HepG2 (cell line): ENCODE measurements at regions not wholly inside any gene's neighbourhood (a gene's known extent, or its start where the extent isn't known, plus 50 kb on each side); places are given as distances from the start of the nearest gene placed in this dataset.
A peak's percentile ranks its signal among the peaks of the same experiment; 100 is the strongest.
"Not testable (repeated sequence)": the region's sequence is repeated elsewhere in the genome, so short reads cannot be mapped to it uniquely, and the experiment has no call there.

ENCODE experiments used
- ATAC-seq: fragments of 200-7000 bp; cut with Tn5 transposase; 3 replicates; pipeline ENCODE4 v1.9.1; 2020; ENCODE audit warnings: mild to moderate bottlenecking, moderate library complexity
- BruUV-seq: library from RNA; stranded (reverse); fragments of 400-500 nt; replicated peaks from 2 replicates; lab custom pipeline; 2021; lab: Mats Ljungman, UMichigan
- CTCF ChIA-PET: fragments of 300-600 bp; formaldehyde crosslinking; extraction: SDS; loops from one replicate; lab custom pipeline; 2021; ENCODE audit warnings: low total read pairs, inconsistent platforms, low intra/inter-chr PET ratio; lab: Yijun Ruan, JAX
- POLR2A ChIA-PET: fragments of 350-600 bp; sonication (Branson Sonifier 250); formaldehyde crosslinking; loops from one replicate; lab custom pipeline; 2020; ENCODE audit warnings: antibody characterized with exemption, inconsistent platforms; lab: Yijun Ruan, JAX
- DNase-seq: peaks from one replicate; pipeline ENCODE4 v3.0.0-alpha.2; 2015; ENCODE audit warnings: low spot score
- FAIRE-seq: peaks from 3 replicates; lab custom pipeline; 2011; peaks lifted over from hg19 to GRCh38; lab: Jason Lieb, UNC
- H2AFZ ChIP-seq: one replicate; pipeline ENCODE4 v1.6.1; 2011; ENCODE audit warnings: low read length, inconsistent platforms
- H3K27ac ChIP-seq: fragments of 300-600 bp; 3 replicates; pipeline ENCODE4 v1.8.0; 2011; ENCODE audit warnings: mixed run types, mild to moderate bottlenecking, mixed read lengths, low read length, inconsistent platforms; ENCODE audit not compliant: insufficient read depth; ENCODE audit errors: extremely low read length
- H3K27me3 ChIP-seq, 2 experiments: fragments of 200-600 bp in 1 of 2; 2 replicates in 1 of 2; 3 replicates in 1 of 2; pipeline versions ENCODE4 v1.6.0 to v1.8.0; 2011; ENCODE audit warnings: low read length in 2 of 2, mild to moderate bottlenecking in 2 of 2, moderate library complexity in 2 of 2, inconsistent platforms in 1 of 2; ENCODE audit not compliant: insufficient read depth in 2 of 2, control insufficient read depth in 1 of 2
- H3K36me3 ChIP-seq, 2 experiments: fragments of 200-600 bp in 1 of 2; replicated peaks in 1 of 2; 2 replicates in 1 of 2; 3 replicates in 1 of 2; pipeline versions ENCODE4 v1.5.1 to v1.8.0; 2011; ENCODE audit warnings: low read length in 2 of 2, inconsistent platforms in 1 of 2; ENCODE audit not compliant: insufficient read depth in 2 of 2, control insufficient read depth in 1 of 2
- H3K4me1 ChIP-seq: 2 replicates; pipeline ENCODE4 v1.5.1; 2012; ENCODE audit warnings: low read length, inconsistent platforms; ENCODE audit not compliant: insufficient read depth
- H3K4me2 ChIP-seq: 2 replicates; pipeline ENCODE4 v1.6.0; 2011; ENCODE audit warnings: low read depth, low read length, inconsistent platforms
- H3K4me3 ChIP-seq, 3 experiments: fragments of 200-600 bp in 1 of 3; sonication (generic), shearing (Covaris generic) in 1 of 3; replicated peaks in 1 of 3; 2 replicates each; pipeline ENCODE4 v1.5.1; 2011 to 2016; ENCODE audit warnings: low read length in 3 of 3, inconsistent platforms in 2 of 3, low read depth in 2 of 3, mild to moderate bottlenecking in 2 of 3, control low read depth in 1 of 3, mixed read lengths in 1 of 3; ENCODE audit not compliant: insufficient read depth in 1 of 3
- H3K79me2 ChIP-seq: one replicate; pipeline ENCODE4 v1.6.1; 2011; ENCODE audit warnings: low read length, inconsistent platforms; ENCODE audit not compliant: insufficient read depth
- H3K9ac ChIP-seq: 2 replicates; pipeline ENCODE4 v1.6.0; 2011; ENCODE audit warnings: mild to moderate bottlenecking, low read depth, low read length, inconsistent platforms; ENCODE audit not compliant: insufficient read depth
- H3K9me3 ChIP-seq: 2 replicates; pipeline ENCODE4 v1.5.1; 2012; ENCODE audit warnings: mild to moderate bottlenecking, low read length
- H4K20me1 ChIP-seq: 2 replicates; pipeline ENCODE4 v1.6.0; 2011; ENCODE audit warnings: inconsistent platforms, mild to moderate bottlenecking, low read length, moderate library complexity; ENCODE audit not compliant: insufficient read depth
- BRCA1 ChIP-seq: sonication (generic); formaldehyde crosslinking; IDR thresholded peaks from 2 replicates; pipeline ENCODE4 v1.4.0; 2020; ENCODE audit warnings: missing genetic modification reagents
- GPN1 ChIP-seq: sonication (generic); formaldehyde crosslinking; IDR thresholded peaks from 2 replicates; pipeline ENCODE4 v1.5.1; 2020; ENCODE audit warnings: missing genetic modification reagents, borderline replicate concordance
- HOXA9 ChIP-seq: sonication (generic); formaldehyde crosslinking; IDR thresholded peaks from 2 replicates; pipeline ENCODE4 v1.8.1; 2022; ENCODE audit warnings: missing genetic modification reagents, mild to moderate bottlenecking, moderate library complexity, borderline replicate concordance
- KLF13 ChIP-seq: sonication (generic); formaldehyde crosslinking; IDR thresholded peaks from 2 replicates; pipeline ENCODE4 v1.4.0; 2020; ENCODE audit warnings: mild to moderate bottlenecking, missing genetic modification reagents
- MAFF ChIP-seq: IDR thresholded peaks from 2 replicates; pipeline ENCODE4 v1.6.1; 2011; ENCODE audit warnings: low read depth, low read length, improper control_type of control experiment
- MAFK ChIP-seq, 2 experiments: IDR thresholded peaks in 1 of 2; conservative IDR thresholded peaks in 1 of 2; 2 replicates each; pipeline ENCODE4 v1.6.1; 2011; ENCODE audit warnings: improper control_type of control experiment in 2 of 2, low read length in 2 of 2
- NCOA2 ChIP-seq: sonication (generic); formaldehyde crosslinking; IDR thresholded peaks from 2 replicates; pipeline ENCODE4 v1.8.0; 2022; ENCODE audit warnings: inconsistent platforms
- NFKB2 ChIP-seq: sonication (generic); formaldehyde crosslinking; IDR thresholded peaks from 2 replicates; pipeline ENCODE4 v1.4.0; 2020; ENCODE audit warnings: missing genetic modification reagents, borderline replicate concordance
- NFYB ChIP-seq: sonication (generic); formaldehyde crosslinking; IDR thresholded peaks from 2 replicates; pipeline ENCODE4 v1.4.0; 2020; ENCODE audit warnings: missing genetic modification reagents
- NFYC ChIP-seq: IDR thresholded peaks from 2 replicates; pipeline ENCODE4 v1.6.1; 2016; ENCODE audit warnings: missing genetic modification reagents, missing compliant biosample characterization
- THYN1 ChIP-seq: sonication (generic); formaldehyde crosslinking; IDR thresholded peaks from 2 replicates; pipeline ENCODE4 v1.8.1; 2023; ENCODE audit warnings: low read depth, mild to moderate bottlenecking, moderate library complexity, missing genetic modification reagents, borderline replicate concordance
- ZNF143 ChIP-seq: sonication (generic); formaldehyde crosslinking; IDR thresholded peaks from 2 replicates; pipeline ENCODE4 v1.4.0; 2020; ENCODE audit warnings: missing genetic modification reagents
- ZNF432 ChIP-seq: sonication (generic); formaldehyde crosslinking; IDR thresholded peaks from 2 replicates; pipeline ENCODE4 v1.5.0; 2020; ENCODE audit warnings: missing genetic modification reagents, mild to moderate bottlenecking, borderline replicate concordance
- ZNF562 ChIP-seq: sonication (generic); formaldehyde crosslinking; IDR thresholded peaks from 2 replicates; pipeline ENCODE4 v1.8.0; 2022; ENCODE audit warnings: missing genetic modification reagents, borderline replicate concordance
- ZNF570 ChIP-seq: sonication (generic); formaldehyde crosslinking; IDR thresholded peaks from 2 replicates; pipeline ENCODE4 v1.4.0; 2020; ENCODE audit warnings: mild to moderate bottlenecking, missing genetic modification reagents, borderline replicate concordance
- ZNF703 ChIP-seq: sonication (generic); formaldehyde crosslinking; IDR thresholded peaks from 2 replicates; pipeline ENCODE4 v1.5.1; 2020; ENCODE audit warnings: missing genetic modification reagents, mild to moderate bottlenecking, moderate library complexity, borderline replicate concordance
- WGBS: methylation state at CpG from one replicate; pipeline ENCODE4 v1.1.6; 2017; ENCODE audit warnings: low lambda C conversion rate; 5-methylcytosine and 5-hydroxymethylcytosine counted together
- in situ Hi-C: cut with HindIII; loops from 2 replicates; pipeline ENCODE4 v1.10.0; 2017; ENCODE audit warnings: low pct_unique_long_range_greater_than_20kb; ENCODE audit not compliant: extremely low pct_ligation_motif_present
- intact Hi-C: fragments of 100-400 bp; cut with micrococcal nuclease; formaldehyde crosslinking; loops from one replicate; pipeline ENCODE4 v1.10.0; 2022; ENCODE audit not compliant: unreplicated experiment
- TF ChIP-seq, protein P1 (sequence below): sonication (generic); formaldehyde crosslinking; IDR thresholded peaks from 2 replicates; pipeline ENCODE4 v1.5.0; 2020; ENCODE audit warnings: missing genetic modification reagents

DNA sequence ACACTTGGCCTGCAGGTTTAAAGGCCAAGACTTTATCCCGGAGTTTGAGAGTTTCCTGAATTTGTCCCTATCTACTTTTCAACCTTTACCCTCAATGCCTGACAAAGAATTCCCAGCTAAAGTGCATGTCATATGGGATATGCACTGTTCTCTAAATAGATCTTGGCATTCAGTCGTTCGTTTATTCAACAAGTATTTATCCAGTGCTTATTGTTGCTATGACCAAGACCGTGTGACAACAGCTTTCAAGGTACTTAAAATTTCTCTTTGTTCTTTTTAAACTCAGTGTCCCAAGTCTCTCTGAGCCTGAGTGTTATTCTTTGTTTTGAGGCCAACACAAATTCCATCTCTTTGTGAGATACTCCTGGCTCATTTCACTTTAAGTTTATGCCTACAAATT lies 133.4 kb downstream of the RGPD3 start:
- H2AFZ ChIP-seq, result no peak overlapping the region

DNA sequence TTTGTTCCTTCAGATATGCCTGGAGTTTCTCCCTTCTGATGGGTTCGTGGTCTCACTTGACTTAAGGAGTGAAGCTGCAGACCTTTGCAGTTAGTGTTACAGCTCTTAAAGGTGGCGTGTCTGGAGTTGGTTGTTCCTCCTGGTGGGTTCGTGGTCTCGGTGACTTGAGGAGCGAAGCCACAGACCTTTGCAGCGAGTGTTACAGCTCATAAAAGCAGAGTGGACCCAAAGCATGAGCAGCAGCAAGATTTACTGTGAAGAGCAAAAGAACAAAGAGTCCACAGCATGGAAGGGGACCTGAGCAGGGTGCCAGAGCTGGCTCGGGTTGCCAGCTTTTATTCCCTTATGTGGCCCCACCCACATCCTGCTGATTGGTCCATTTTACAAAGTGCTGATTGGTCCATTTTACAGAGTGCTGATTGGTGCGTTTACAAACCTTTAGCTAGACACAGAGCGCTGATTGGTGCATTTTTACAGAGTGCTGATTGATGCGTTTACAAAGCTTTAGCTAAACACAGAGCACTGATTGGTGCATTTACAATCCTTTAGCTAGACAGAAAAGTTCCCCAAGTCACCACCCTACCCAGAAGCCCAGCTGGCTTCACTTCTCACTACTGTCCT lies 134.8 kb downstream of the RGPD3 start:
- 64% methylated on average over 10 of the region's 10 CpGs for WGBS
- H3K4me3 ChIP-seq, H3K4me2 ChIP-seq, FAIRE-seq, H3K9me3 ChIP-seq, H3K27ac ChIP-seq, DNase-seq, H3K79me2 ChIP-seq, H3K36me3 ChIP-seq, BruUV-seq, POLR2A ChIA-PET, H2AFZ ChIP-seq, H3K9ac ChIP-seq, in situ Hi-C loops, H4K20me1 ChIP-seq, ATAC-seq, intact Hi-C loops, CTCF ChIA-PET: not testable (repeated sequence)
- Histone ChIP-seq H3K27me3 (peaks cover 0 to 19% of the 10 kb centered on the region in 2 experiments; a peak in 3 of 5 replicates), H3K4me1 (peaks cover 57% of the 10 kb centered on the region)
- TF ChIP-seq NFYC (CRISPR knock-in tag), result peak; percentile 42; the same call in 1 of the 2 replicates
- TF ChIP-seq NFYB (CRISPR knock-in tag), result peak; percentile 56
- TF ChIP-seq MAFK (conservative IDR thresholded peaks at IDR 0.05 in 1 of 2, IDR thresholded peaks at IDR 0.05 in 1 of 2; ENCODE audit: low read length in 2 of 2), result peak; percentile 20 to 52; a peak in 1 of 4 replicates
- 0 out of 2 replicates have a peak, but pooled peaks have one; percentile 43 for TF ChIP-seq MAFF

More for the DNA sequence above, 133.4 kb downstream of the RGPD3 start:
- Histone ChIP-seq H3K9ac (no peak overlapping the region), H3K27me3 (peaks cover 0 to 28% of the 10 kb centered on the region in 2 experiments; a peak in 3 of 5 replicates), H3K9me3 (no peaks in the 10 kb centered on the region), H3K79me2 (no peaks in the 10 kb centered on the region), H3K36me3 (no peaks in the 10 kb centered on the region), H3K4me2 (no peak overlapping the region), H3K4me1 (peaks cover 58% of the 10 kb centered on the region), H3K4me3 (no peak overlapping the region), H4K20me1 (no peaks in the 10 kb centered on the region), H3K27ac (no peak overlapping the region)
- in situ Hi-C loops, result no loop called here
- intact Hi-C loops, result no loop called here
- DNase-seq (no peak), FAIRE-seq (no peak)
- ChIA-PET POLR2A (no interaction called here), CTCF (no interaction called here)
- 10% methylated on average over 4 of the region's 4 CpGs for WGBS
- no TSS peak for BruUV-seq
- no peak for TF ChIP-seq HOXA9
- no peak for TF ChIP-seq ZNF143
- TF ChIP-seq, protein P1, sequence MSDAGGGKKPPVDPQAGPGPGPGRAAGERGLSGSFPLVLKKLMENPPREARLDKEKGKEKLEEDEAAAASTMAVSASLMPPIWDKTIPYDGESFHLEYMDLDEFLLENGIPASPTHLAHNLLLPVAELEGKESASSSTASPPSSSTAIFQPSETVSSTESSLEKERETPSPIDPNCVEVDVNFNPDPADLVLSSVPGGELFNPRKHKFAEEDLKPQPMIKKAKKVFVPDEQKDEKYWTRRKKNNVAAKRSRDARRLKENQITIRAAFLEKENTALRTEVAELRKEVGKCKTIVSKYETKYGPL (CRISPR knock-in tag), result no peak
- TF ChIP-seq ZNF432 (CRISPR knock-in tag), result no peak
- TF ChIP-seq ZNF570, result no peak
- TF ChIP-seq NCOA2 (CRISPR knock-in tag), result no peak
- no peak for TF ChIP-seq GPN1 (CRISPR knock-in tag)
- no peak for TF ChIP-seq NFKB2
- no peak for TF ChIP-seq ZNF562
- no peak for TF ChIP-seq BRCA1 (CRISPR knock-in tag)
- TF ChIP-seq THYN1 (CRISPR knock-in tag), result no peak
- TF ChIP-seq ZNF703 (CRISPR knock-in tag), result no peak
- no peak for TF ChIP-seq KLF13
- TF ChIP-seq, all 625 proteins: peak for 0
- no peak for ATAC-seq
